A549 (cell line): ENCODE measurements at regions not wholly inside any gene's neighbourhood (a gene's known extent, or its start where the extent isn't known, plus 50 kb on each side); places are given as distances from the start of the nearest gene placed in this dataset.

Experiments
- ATAC-seq, 2 experiments: fragments of 200-7000 bp in 1 of 2; fragments of >200 bp in 1 of 2; cut with Nextera tagmentation in 1 of 2; cut with Tn5 transposase in 1 of 2; 3 replicates each; pipeline versions ENCODE4 v1.8.0 to v1.9.1; 2018 to 2020; ENCODE audit warnings: mild to moderate bottlenecking in 1 of 2, moderate library complexity in 1 of 2
- CTCF ChIA-PET: fragments of 300-600 bp; sonication (Branson Sonifier 250); formaldehyde crosslinking; extraction: SDS; loops from one replicate; lab custom pipeline; 2021; ENCODE audit warnings: antibody characterized with exemption, inconsistent platforms; lab: Yijun Ruan, JAX
- POLR2A ChIA-PET: fragments of 350-600 bp; formaldehyde crosslinking; extraction: SDS; loops from one replicate; lab custom pipeline; 2021; ENCODE audit warnings: antibody characterized with exemption, inconsistent platforms; lab: Yijun Ruan, JAX
- DNase-seq, 2 experiments: peaks; one replicate each; pipeline versions ENCODE4 v3.0.0 to v3.0.0-alpha.2; 2011 to 2016; ENCODE audit warnings: low read depth in 1 of 2, low spot score in 1 of 2
- FAIRE-seq: peaks from 2 replicates; lab custom pipeline; 2011; peaks lifted over from hg19 to GRCh38; lab: Jason Lieb, UNC
- H3K27ac ChIP-seq, 2 experiments: fragments of >200 bp; sonication (Bioruptor Twin); formaldehyde crosslinking; 3 replicates each; pipeline ENCODE4 v1.5.1; 2016 to 2017
- H3K4me1 ChIP-seq: fragments of >200 bp; sonication (Bioruptor Twin); formaldehyde crosslinking; 3 replicates; pipeline ENCODE4 v1.6.1; 2016
- H3K4me2 ChIP-seq: fragments of >200 bp; sonication (Bioruptor Twin); formaldehyde crosslinking; 3 replicates; pipeline ENCODE4 v1.6.1; 2016
- H3K4me3 ChIP-seq: fragments of >200 bp; sonication (Bioruptor Twin); formaldehyde crosslinking; 3 replicates; pipeline ENCODE4 v1.5.1; 2016
- H3K9me3 ChIP-seq: fragments of >200 bp; sonication (Bioruptor Twin); formaldehyde crosslinking; 3 replicates; pipeline ENCODE4 v1.6.1; 2016
- CBX2 ChIP-seq: fragments of 200-600 bp; sonication (generic); IDR thresholded peaks from 2 replicates; pipeline ENCODE4 v1.6.1; 2016; ENCODE audit warnings: low read depth, mild to moderate bottlenecking, borderline replicate concordance
- CBX8 ChIP-seq: fragments of 200-600 bp; sonication (generic); IDR thresholded peaks from 2 replicates; pipeline ENCODE4 v1.6.1; 2016
- CEBPB ChIP-seq, 2 experiments: fragments of >200 bp in 1 of 2; sonication (Bioruptor Twin) in 1 of 2; formaldehyde crosslinking in 1 of 2; IDR thresholded peaks; 2 replicates each; pipeline ENCODE4 v1.6.1; 2012 to 2016
- CHD4 ChIP-seq: fragments of 200-600 bp; sonication (generic); IDR thresholded peaks from 2 replicates; pipeline ENCODE4 v1.6.1; 2016; ENCODE audit warnings: antibody characterized with exemption, mild to moderate bottlenecking, borderline replicate concordance
- EHMT2 ChIP-seq: fragments of 200-600 bp; sonication (generic); IDR thresholded peaks from 2 replicates; pipeline ENCODE4 v1.6.1; 2016; ENCODE audit warnings: antibody characterized with exemption, low read depth, mild to moderate bottlenecking, moderate library complexity
- ESRRA ChIP-seq: fragments of 150-350 bp; IDR thresholded peaks from 2 replicates; pipeline ENCODE4 v1.6.1; 2014; ENCODE audit warnings: mild to moderate bottlenecking, low read length, borderline replicate concordance
- FOXS1 ChIP-seq: fragments of 250-450 bp; sonication (Bioruptor Pico); IDR thresholded peaks from 2 replicates; pipeline ENCODE4 v1.5.0; 2020; ENCODE audit warnings: mild to moderate bottlenecking, moderate library complexity
- HOXB13 ChIP-seq: fragments of 250-450 bp; sonication (Bioruptor Pico); IDR thresholded peaks from 2 replicates; pipeline ENCODE4 v1.5.0; 2020; ENCODE audit warnings: low read depth, mild to moderate bottlenecking, moderate library complexity
- HOXB5 ChIP-seq: fragments of 250-450 bp; sonication (Bioruptor Pico); IDR thresholded peaks from 2 replicates; pipeline ENCODE4 v1.5.0; 2020; ENCODE audit warnings: mild to moderate bottlenecking, moderate library complexity
- JUN ChIP-seq, 2 experiments: fragments of >200 bp; sonication (Bioruptor Twin); formaldehyde crosslinking; IDR thresholded peaks; 2 replicates in 1 of 2; 3 replicates in 1 of 2; pipeline ENCODE4 v1.6.1; 2016 to 2017
- KDM1A ChIP-seq: fragments of 200-600 bp; sonication (generic); IDR thresholded peaks from 2 replicates; pipeline ENCODE4 v1.6.1; 2016; ENCODE audit warnings: low read depth, mild to moderate bottlenecking
- KDM5A ChIP-seq: fragments of 200-600 bp; sonication (generic); IDR thresholded peaks from 2 replicates; pipeline ENCODE4 v1.6.1; 2016; ENCODE audit warnings: antibody characterized with exemption, mild to moderate bottlenecking
- MYC ChIP-seq: IDR thresholded peaks from 2 replicates; pipeline ENCODE4 v1.6.1; 2012; ENCODE audit warnings: mild to moderate bottlenecking, inconsistent platforms, low read length, improper control_type of control experiment, borderline replicate concordance
- NR3C1 ChIP-seq: fragments of >200 bp; sonication (Bioruptor Twin); formaldehyde crosslinking; IDR thresholded peaks from 3 replicates; pipeline ENCODE4 v1.6.1; 2017
- RAD21 ChIP-seq, 2 experiments: fragments of >200 bp in 1 of 2; sonication (Bioruptor Twin) in 1 of 2; formaldehyde crosslinking in 1 of 2; IDR thresholded peaks in 1 of 2; conservative IDR thresholded peaks in 1 of 2; 2 replicates in 1 of 2; 3 replicates in 1 of 2; pipeline ENCODE4 v1.6.1; 2012 to 2018; ENCODE audit warnings: inconsistent platforms in 1 of 2
- RARB ChIP-seq: fragments of 250-450 bp; sonication (Bioruptor Pico); IDR thresholded peaks from 2 replicates; pipeline ENCODE4 v1.8.0; 2021; ENCODE audit warnings: mild to moderate bottlenecking, moderate library complexity
- RNF2 ChIP-seq: fragments of 200-600 bp; sonication (generic); IDR thresholded peaks from 2 replicates; pipeline ENCODE4 v1.6.1; 2016; ENCODE audit warnings: low read depth, mild to moderate bottlenecking, antibody characterized with exemption, moderate library complexity, borderline replicate concordance
- TP53 ChIP-seq: fragments of 250-450 bp; sonication (Bioruptor Pico); IDR thresholded peaks from 2 replicates; pipeline ENCODE4 v1.5.0; 2021; ENCODE audit warnings: mild to moderate bottlenecking, moderate library complexity
- ZC3H11A ChIP-seq: fragments of 450-650 bp; IDR thresholded peaks from 2 replicates; pipeline ENCODE4 v1.6.1; 2014; ENCODE audit warnings: antibody characterized with exemption, mild to moderate bottlenecking
- ZNF302 ChIP-seq: fragments of 250-450 bp; sonication (Bioruptor Pico); IDR thresholded peaks from 2 replicates; pipeline ENCODE4 v1.9.0; 2021; ENCODE audit warnings: inconsistent platforms, mild to moderate bottlenecking, moderate library complexity
- WGBS: methylation state at CpG from one replicate; pipeline ENCODE4 v1.1.6; 2017; ENCODE audit errors: missing lambda C conversion rate; 5-methylcytosine and 5-hydroxymethylcytosine counted together
- TF ChIP-seq, protein P1 (sequence below): fragments of >200 bp; sonication (Bioruptor Twin); formaldehyde crosslinking; IDR thresholded peaks from 2 replicates; pipeline ENCODE4 v1.6.1; 2016
- TF ChIP-seq, protein P2 (sequence below): IDR thresholded peaks from 2 replicates; pipeline ENCODE4 v1.6.1; 2012
- TF ChIP-seq, protein P3 (sequence below): fragments of 250-450 bp; sonication (Bioruptor Pico); IDR thresholded peaks from 2 replicates; pipeline ENCODE4 v1.5.0; 2020; ENCODE audit warnings: low read depth, mild to moderate bottlenecking, moderate library complexity
- TF ChIP-seq, protein P4 (sequence below): IDR thresholded peaks from 2 replicates; pipeline ENCODE4 v1.6.1; 2012
- TF ChIP-seq, protein P5 (sequence below): fragments of 150-350 bp; IDR thresholded peaks from 2 replicates; pipeline ENCODE4 v1.6.1; 2014; ENCODE audit warnings: low read depth, mild to moderate bottlenecking, low read length

DNA sequence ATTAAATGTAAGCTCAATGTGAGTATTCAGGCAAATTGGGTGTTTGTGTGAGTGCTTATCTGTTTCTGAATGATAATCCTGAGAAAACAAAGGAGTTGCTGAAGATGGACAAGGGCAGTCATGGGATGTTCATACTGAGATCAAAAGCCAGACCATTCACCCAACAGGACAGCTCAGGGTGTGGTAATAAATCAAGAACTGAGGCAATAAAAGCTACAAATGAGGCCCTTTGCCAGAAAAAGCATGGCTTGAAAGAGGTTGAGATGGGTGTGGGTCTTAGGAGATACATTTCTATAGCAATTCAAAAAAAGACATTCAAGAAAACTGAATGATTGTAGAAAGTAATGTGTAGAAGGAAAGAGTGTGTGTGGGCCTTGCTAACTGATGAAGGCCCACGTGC is 425.8 kb upstream of the BOD1L1 start:
- no peak overlapping the region for H3K4me3 ChIP-seq
- TF ChIP-seq RAD21 (conservative IDR thresholded peaks at IDR 0.05 in 1 of 2, IDR thresholded peaks at IDR 0.05 in 1 of 2) = no peak
- TF ChIP-seq, protein P1, sequence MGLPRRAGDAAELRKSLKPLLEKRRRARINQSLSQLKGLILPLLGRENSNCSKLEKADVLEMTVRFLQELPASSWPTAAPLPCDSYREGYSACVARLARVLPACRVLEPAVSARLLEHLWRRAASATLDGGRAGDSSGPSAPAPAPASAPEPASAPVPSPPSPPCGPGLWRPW = no peak
- no peak for TF ChIP-seq KDM5A
- TF ChIP-seq CBX8 = no peak
- TF ChIP-seq ZNF302 (CRISPR knock-in tag) = no peak
- TF ChIP-seq, protein P2, sequence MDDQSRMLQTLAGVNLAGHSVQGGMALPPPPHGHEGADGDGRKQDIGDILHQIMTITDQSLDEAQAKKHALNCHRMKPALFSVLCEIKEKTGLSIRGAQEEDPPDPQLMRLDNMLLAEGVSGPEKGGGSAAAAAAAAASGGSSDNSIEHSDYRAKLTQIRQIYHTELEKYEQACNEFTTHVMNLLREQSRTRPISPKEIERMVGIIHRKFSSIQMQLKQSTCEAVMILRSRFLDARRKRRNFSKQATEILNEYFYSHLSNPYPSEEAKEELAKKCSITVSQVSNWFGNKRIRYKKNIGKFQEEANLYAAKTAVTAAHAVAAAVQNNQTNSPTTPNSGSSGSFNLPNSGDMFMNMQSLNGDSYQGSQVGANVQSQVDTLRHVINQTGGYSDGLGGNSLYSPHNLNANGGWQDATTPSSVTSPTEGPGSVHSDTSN = no peak
- TF ChIP-seq, protein P3, sequence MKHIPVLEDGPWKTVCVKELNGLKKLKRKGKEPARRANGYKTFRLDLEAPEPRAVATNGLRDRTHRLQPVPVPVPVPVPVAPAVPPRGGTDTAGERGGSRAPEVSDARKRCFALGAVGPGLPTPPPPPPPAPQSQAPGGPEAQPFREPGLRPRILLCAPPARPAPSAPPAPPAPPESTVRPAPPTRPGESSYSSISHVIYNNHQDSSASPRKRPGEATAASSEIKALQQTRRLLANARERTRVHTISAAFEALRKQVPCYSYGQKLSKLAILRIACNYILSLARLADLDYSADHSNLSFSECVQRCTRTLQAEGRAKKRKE (CRISPR knock-in tag) = no peak
- TF ChIP-seq TP53 = no peak
- no peak for TF ChIP-seq RNF2
- no peak for TF ChIP-seq CEBPB (IDR thresholded peaks at IDR 0.05)
- TF ChIP-seq, all 56 proteins: peak for 0
- FAIRE-seq (no peak), ATAC-seq (no peak), DNase-seq (no peak)
- Histone ChIP-seq H3K4me1 (no peaks in the 10 kb centered on the region), H3K27ac (0 out of 6 replicates have a peak overlapping the region, but pooled peaks of 1 of the 2 experiments have one; percentile 38), H3K9me3 (no peaks in the 10 kb centered on the region), H3K4me2 (no peak overlapping the region)
- ChIA-PET POLR2A (no interaction called here), CTCF (interaction anchor here (0.9 kb wide), 1 partner anchor 31 kb away, joined by 3 read pairs; no protein-coding TSS in a partner anchor)
- WGBS = 75% methylated on average over 1 of the region's 1 CpG

DNA sequence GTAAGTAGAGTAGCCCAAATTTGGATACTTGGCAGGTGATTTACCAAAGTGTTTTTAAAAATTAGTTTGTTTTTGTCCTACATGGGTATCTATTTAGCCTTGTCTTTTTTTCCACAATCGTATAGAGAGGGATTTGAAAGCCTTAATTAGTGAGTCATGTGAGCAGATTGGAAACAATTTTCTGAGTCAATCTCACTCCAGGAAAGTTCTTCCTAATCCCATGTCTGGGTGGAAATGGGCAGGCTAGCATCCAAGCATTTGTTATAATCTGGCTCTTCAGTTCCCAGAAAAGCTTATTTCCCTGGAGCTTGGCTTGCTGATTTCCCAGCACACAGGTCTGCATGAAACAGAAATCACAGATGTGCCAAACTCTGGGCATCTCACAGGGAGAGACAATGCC is 426.9 kb upstream of the BOD1L1 start:
- H3K9me3 ChIP-seq = no peaks in the 10 kb centered on the region
- H3K4me3 ChIP-seq = no peak overlapping the region
- ChIA-PET CTCF (no interaction called here), POLR2A (no interaction called here)
- H3K4me1 ChIP-seq = no peaks in the 10 kb centered on the region
- ATAC-seq (no peak), FAIRE-seq (no peak), DNase-seq (no peak)
- H3K4me2 ChIP-seq = no peak overlapping the region
- no peak overlapping the region for H3K27ac ChIP-seq
- TF ChIP-seq KDM1A (no peak), HOXB13 (CRISPR knock-in tag) (no peak), KDM5A (no peak), CHD4 (no peak), ZNF302 (CRISPR knock-in tag) (no peak)
- TF ChIP-seq, protein P1 = no peak
- WGBS = 63% methylated on average over 1 of the region's 1 CpG

DNA sequence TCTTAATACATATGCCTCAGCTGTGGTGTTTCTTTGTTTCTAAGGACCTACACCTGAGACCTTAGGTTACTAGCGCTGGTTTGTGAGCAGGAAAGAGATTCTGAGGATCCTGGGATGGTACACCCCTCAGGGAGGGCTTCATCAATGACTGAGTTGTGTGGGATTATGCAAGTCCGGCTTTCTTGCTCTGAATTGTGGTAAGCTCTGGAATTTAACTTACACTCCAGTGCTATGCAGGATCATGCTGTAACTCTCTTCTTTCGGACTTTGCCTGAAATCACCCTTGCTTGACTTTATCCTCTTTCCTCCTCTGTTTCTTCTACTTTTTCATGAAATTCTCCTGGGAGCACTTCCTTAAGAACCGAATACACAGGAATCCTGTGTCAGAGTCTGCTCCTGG is 431.5 kb upstream of the BOD1L1 start:
- ATAC-seq (no peak), FAIRE-seq (no peak)

More for the DNA sequence above, 431.5 kb upstream of the BOD1L1 start:
- Histone ChIP-seq H3K4me3 (no peak overlapping the region), H3K27ac (no peak overlapping the region), H3K4me1 (no peaks in the 10 kb centered on the region), H3K4me2 (no peak overlapping the region), H3K9me3 (peaks cover 10% of the 10 kb centered on the region; the same call in 2 of the 3 replicates)
- 69% methylated on average over 4 of the region's 4 CpGs for WGBS
- DNase-seq = no peak
- TF ChIP-seq EHMT2 = no peak
- TF ChIP-seq JUN (IDR thresholded peaks at IDR 0.05) = no peak
- TF ChIP-seq CBX8 = no peak
- TF ChIP-seq, protein P4, sequence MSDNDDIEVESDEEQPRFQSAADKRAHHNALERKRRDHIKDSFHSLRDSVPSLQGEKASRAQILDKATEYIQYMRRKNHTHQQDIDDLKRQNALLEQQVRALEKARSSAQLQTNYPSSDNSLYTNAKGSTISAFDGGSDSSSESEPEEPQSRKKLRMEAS = no peak
- no peak for TF ChIP-seq ESRRA
- TF ChIP-seq HOXB5 (CRISPR knock-in tag) = no peak
- TF ChIP-seq ZC3H11A = no peak
- TF ChIP-seq MYC = no peak
- TF ChIP-seq RARB (CRISPR knock-in tag) = no peak
- no peak for TF ChIP-seq NR3C1
- TF ChIP-seq FOXS1 (CRISPR knock-in tag) = no peak
- TF ChIP-seq CBX2 = no peak
- TF ChIP-seq, protein P5, sequence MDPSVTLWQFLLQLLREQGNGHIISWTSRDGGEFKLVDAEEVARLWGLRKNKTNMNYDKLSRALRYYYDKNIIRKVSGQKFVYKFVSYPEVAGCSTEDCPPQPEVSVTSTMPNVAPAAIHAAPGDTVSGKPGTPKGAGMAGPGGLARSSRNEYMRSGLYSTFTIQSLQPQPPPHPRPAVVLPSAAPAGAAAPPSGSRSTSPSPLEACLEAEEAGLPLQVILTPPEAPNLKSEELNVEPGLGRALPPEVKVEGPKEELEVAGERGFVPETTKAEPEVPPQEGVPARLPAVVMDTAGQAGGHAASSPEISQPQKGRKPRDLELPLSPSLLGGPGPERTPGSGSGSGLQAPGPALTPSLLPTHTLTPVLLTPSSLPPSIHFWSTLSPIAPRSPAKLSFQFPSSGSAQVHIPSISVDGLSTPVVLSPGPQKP = no peak
- ChIA-PET CTCF (no interaction called here), POLR2A (no interaction called here)
